Mesenchymal stem cell (in vitro differentiated cells and primary cell): ENCODE measurements at regions not wholly inside any gene's neighbourhood (a gene's known extent, or its start where the extent isn't known, plus 50 kb on each side); places are given as distances from the start of the nearest gene placed in this dataset.

Source experiments
- DNase-seq: peaks from one replicate; pipeline ENCODE4 v3.0.0-alpha.2; 2013
- H2AFZ ChIP-seq: one replicate; pipeline ENCODE4 v1.6.1; 2013; ENCODE audit warnings: low read depth, mild to moderate bottlenecking, control low read depth, inconsistent platforms, low read length, moderate library complexity
- H2AK5ac ChIP-seq: 2 replicates; pipeline ENCODE4 v1.6.1; 2013; ENCODE audit warnings: low read length, moderate library complexity, mild to moderate bottlenecking, inconsistent platforms; ENCODE audit not compliant: severe bottlenecking
- H2BK120ac ChIP-seq: one replicate; pipeline ENCODE4 v1.6.1; 2013; ENCODE audit warnings: low read depth, mild to moderate bottlenecking, inconsistent platforms, low read length, moderate library complexity
- H2BK12ac ChIP-seq, 2 experiments: one replicate each; pipeline ENCODE4 v1.6.1; 2013; ENCODE audit warnings: inconsistent platforms in 2 of 2, low read length in 2 of 2, mild to moderate bottlenecking in 2 of 2, moderate library complexity in 2 of 2, control low read depth in 1 of 2
- H2BK15ac ChIP-seq: one replicate; pipeline ENCODE4 v1.6.1; 2013; ENCODE audit warnings: mild to moderate bottlenecking, low read depth, inconsistent platforms; ENCODE audit not compliant: poor library complexity, severe bottlenecking
- H2BK5ac ChIP-seq: 2 replicates; pipeline ENCODE4 v1.6.1; 2013; ENCODE audit warnings: low read depth, mild to moderate bottlenecking, low read length, control low read depth, inconsistent platforms; ENCODE audit not compliant: poor library complexity, severe bottlenecking
- H3K14ac ChIP-seq, 2 experiments: one replicate each; pipeline ENCODE4 v1.6.1; 2013; ENCODE audit warnings: inconsistent platforms in 2 of 2, low read length in 2 of 2, control low read depth in 1 of 2, mild to moderate bottlenecking in 1 of 2, moderate library complexity in 1 of 2
- H3K18ac ChIP-seq, 2 experiments: one replicate each; pipeline ENCODE4 v1.6.1; 2013; ENCODE audit warnings: inconsistent platforms in 2 of 2, low read length in 2 of 2, control low read depth in 1 of 2, low read depth in 1 of 2, mild to moderate bottlenecking in 1 of 2
- H3K23ac ChIP-seq, 2 experiments: one replicate each; pipeline ENCODE4 v1.6.1; 2013; ENCODE audit warnings: inconsistent platforms in 2 of 2, low read length in 2 of 2, mild to moderate bottlenecking in 2 of 2, moderate library complexity in 2 of 2, control low read depth in 1 of 2
- H3K27ac ChIP-seq: 2 replicates; pipeline ENCODE4 v1.5.1; 2013; ENCODE audit warnings: mild to moderate bottlenecking, moderate library complexity, low read length, control low read depth, inconsistent platforms; ENCODE audit not compliant: poor library complexity, severe bottlenecking
- H3K27me3 ChIP-seq, 2 experiments: 2 replicates each; pipeline versions ENCODE4 v1.6.1 to v1.7.0; 2013; ENCODE audit warnings: low read length in 2 of 2, mild to moderate bottlenecking in 2 of 2, moderate library complexity in 2 of 2, control low read depth in 1 of 2, inconsistent platforms in 1 of 2; ENCODE audit not compliant: control insufficient read depth in 1 of 2, insufficient read depth in 1 of 2
- H3K36me3 ChIP-seq, 2 experiments: 2 replicates each; pipeline versions ENCODE4 v1.6.1 to v1.7.0; 2013; ENCODE audit warnings: low read length in 2 of 2, control low read depth in 1 of 2, inconsistent platforms in 1 of 2, low read depth in 1 of 2, mild to moderate bottlenecking in 1 of 2; ENCODE audit not compliant: insufficient read depth in 2 of 2, control insufficient read depth in 1 of 2
- H3K4ac ChIP-seq, 2 experiments: one replicate each; pipeline ENCODE4 v1.6.1; 2013; ENCODE audit warnings: inconsistent platforms in 2 of 2, low read length in 2 of 2, mild to moderate bottlenecking in 2 of 2, moderate library complexity in 2 of 2, control low read depth in 1 of 2, low read depth in 1 of 2
- H3K4me1 ChIP-seq: 2 replicates; pipeline ENCODE4 v1.6.1; 2013; ENCODE audit warnings: low read depth, low read length, control low read depth; ENCODE audit not compliant: control insufficient read depth, insufficient read depth
- H3K4me2 ChIP-seq: 2 replicates; pipeline ENCODE4 v1.6.1; 2013; ENCODE audit warnings: low read length, mild to moderate bottlenecking, inconsistent platforms; ENCODE audit not compliant: poor library complexity, severe bottlenecking
- H3K4me3 ChIP-seq, 2 experiments: 2 replicates each; pipeline versions ENCODE4 v1.5.1 to v1.7.0; 2013; ENCODE audit warnings: low read length in 2 of 2, mild to moderate bottlenecking in 2 of 2, control low read depth in 1 of 2, low read depth in 1 of 2; ENCODE audit not compliant: insufficient read depth in 1 of 2
- H3K79me1 ChIP-seq: replicated peaks from 2 replicates; pipeline ENCODE4 v1.6.1; 2013; ENCODE audit warnings: mild to moderate bottlenecking, control low read depth, low read length, inconsistent platforms; ENCODE audit not compliant: poor library complexity, severe bottlenecking
- H3K9ac ChIP-seq: 2 replicates; pipeline ENCODE4 v1.7.0; 2013; ENCODE audit warnings: mild to moderate bottlenecking, low read length, moderate library complexity
- H3K9me3 ChIP-seq: 2 replicates; pipeline ENCODE4 v1.7.0; 2013; ENCODE audit warnings: mild to moderate bottlenecking, low read length; ENCODE audit not compliant: control insufficient read depth
- H4K8ac ChIP-seq: one replicate; pipeline ENCODE4 v1.6.1; 2013; ENCODE audit warnings: inconsistent platforms, mild to moderate bottlenecking, low read length, moderate library complexity
- H4K91ac ChIP-seq: one replicate; pipeline ENCODE4 v1.6.1; 2013; ENCODE audit warnings: mild to moderate bottlenecking, low read length, inconsistent platforms
- WGBS: methylation state at CpG from one replicate; pipeline ENCODE4 v1.1.7; 2013; ENCODE audit warnings: mixed read lengths; 5-methylcytosine and 5-hydroxymethylcytosine counted together

DNA sequence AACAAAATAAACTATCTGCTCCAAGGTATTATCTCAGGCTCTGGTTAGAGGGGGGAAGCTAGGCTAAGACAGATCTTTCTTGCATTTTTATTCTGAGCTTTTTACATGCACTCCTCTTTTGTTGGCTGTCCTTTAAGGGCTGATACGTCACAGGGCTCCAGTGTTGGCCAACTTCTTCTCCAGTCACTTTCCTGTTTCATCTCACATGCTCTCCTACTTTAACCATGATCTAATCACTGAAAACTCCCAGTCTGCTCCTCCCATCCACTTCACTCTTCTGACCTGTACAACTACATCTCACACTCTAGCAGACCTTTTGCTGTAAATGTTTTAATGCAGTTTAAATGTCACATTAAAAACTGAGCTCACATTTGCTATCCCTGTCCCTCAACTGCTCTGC, 510.0 kb upstream of the KLF12 start:
- Histone ChIP-seq H2BK5ac (no peak overlapping the region), H3K9me3 (no peaks in the 10 kb centered on the region), H3K14ac (no peak overlapping the region), H4K91ac (no peak overlapping the region), H3K36me3 (no peaks in the 10 kb centered on the region), H3K4me2 (no peak overlapping the region), H3K4ac (no peak overlapping the region), H3K4me3 (no peak overlapping the region), H2BK15ac (no peak overlapping the region), H3K27me3 (no peaks in the 10 kb centered on the region), H2AK5ac (no peak overlapping the region), H3K9ac (no peak overlapping the region), H3K4me1 (no peaks in the 10 kb centered on the region), H2BK120ac (no peak overlapping the region), H4K8ac (no peak overlapping the region), H3K27ac (no peak overlapping the region), H3K79me1 (no peaks in the 10 kb centered on the region), H2BK12ac (no peak overlapping the region), H3K23ac (no peak overlapping the region), H3K18ac (no peak overlapping the region), H2AFZ (no peak overlapping the region)
- WGBS, result 50% methylated on average over 1 of the region's 1 CpG
- peak; percentile 58 for DNase-seq

DNA sequence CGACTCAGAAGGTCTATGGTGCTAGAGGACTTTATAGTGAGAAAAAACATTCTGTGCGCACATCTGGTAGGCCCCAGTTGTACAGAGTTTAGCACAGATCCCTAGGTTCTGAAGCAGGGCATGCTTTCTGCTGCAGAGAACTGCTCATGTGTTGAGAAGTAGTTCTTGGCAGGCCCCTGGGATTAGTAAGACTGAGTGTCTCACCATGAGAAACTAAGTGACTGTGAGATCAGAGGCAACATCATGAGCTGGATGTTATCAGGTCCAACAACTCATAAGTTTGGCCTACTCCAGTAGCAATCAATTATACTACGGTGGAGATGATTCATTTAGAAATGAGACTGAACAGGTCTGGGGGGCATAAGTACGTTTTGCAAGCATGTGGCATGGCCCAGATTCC, 507.4 kb upstream of the KLF12 start:
- Histone ChIP-seq H3K9me3 (no peaks in the 10 kb centered on the region), H3K4me3 (no peak overlapping the region), H4K8ac (no peak overlapping the region), H3K27ac (no peak overlapping the region), H3K14ac (no peak overlapping the region), H3K27me3 (no peaks in the 10 kb centered on the region), H3K4me2 (no peak overlapping the region), H2BK15ac (no peak overlapping the region), H2BK12ac (no peak overlapping the region), H2BK120ac (no peak overlapping the region), H3K23ac (no peak overlapping the region), H3K36me3 (no peaks in the 10 kb centered on the region), H3K9ac (no peak overlapping the region), H2BK5ac (no peak overlapping the region), H3K79me1 (no peaks in the 10 kb centered on the region), H2AFZ (no peak overlapping the region), H3K4me1 (no peaks in the 10 kb centered on the region), H3K18ac (no peak overlapping the region), H2AK5ac (no peak overlapping the region), H3K4ac (no peak overlapping the region), H4K91ac (no peak overlapping the region)
- 91% methylated on average over 4 of the region's 4 CpGs for WGBS
- no peak for DNase-seq

GRCh38 chr13:74633734-74634133, 499.5 kb upstream of the KLF12 start:
- Histone ChIP-seq H3K36me3 (no peaks in the 10 kb centered on the region), H2BK12ac (no peak overlapping the region), H3K4me1 (no peaks in the 10 kb centered on the region), H2AFZ (no peak overlapping the region), H3K79me1 (no peaks in the 10 kb centered on the region), H2BK5ac (no peak overlapping the region), H2BK120ac (no peak overlapping the region), H2AK5ac (no peak overlapping the region), H3K23ac (no peak overlapping the region), H3K4me3 (no peak overlapping the region), H3K9ac (no peak overlapping the region), H3K27ac (no peak overlapping the region), H3K27me3 (no peaks in the 10 kb centered on the region), H3K9me3 (no peaks in the 10 kb centered on the region), H3K4me2 (no peak overlapping the region), H3K18ac (no peak overlapping the region), H3K14ac (no peak overlapping the region), H4K91ac (no peak overlapping the region), H3K4ac (no peak overlapping the region), H2BK15ac (no peak overlapping the region), H4K8ac (no peak overlapping the region)
- WGBS, result no CpG with 5 or more reads among the region's 2 CpGs
- DNase-seq, result no peak

DNA sequence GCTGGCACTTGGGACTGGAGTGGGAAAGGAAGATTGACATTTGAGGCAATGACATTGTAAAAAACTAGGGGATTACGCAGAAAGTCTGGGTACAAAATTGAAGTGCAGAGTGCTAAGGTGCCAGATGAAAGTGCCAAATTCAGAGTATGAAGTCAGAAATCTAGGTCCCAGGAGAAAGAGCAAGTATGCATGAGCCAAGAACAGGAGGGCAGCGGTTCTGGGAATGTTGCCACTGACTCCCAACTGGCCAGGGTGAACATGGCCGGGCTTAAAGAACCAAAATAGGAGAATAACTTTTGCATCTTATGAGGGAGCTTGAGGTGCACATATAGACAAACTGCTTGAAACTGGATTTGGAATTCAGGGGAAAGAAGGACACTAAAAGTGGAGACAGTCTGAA, 495.8 kb upstream of the KLF12 start:
- Histone ChIP-seq H2BK120ac (no peak overlapping the region), H3K27me3 (no peaks in the 10 kb centered on the region), H2BK15ac (no peak overlapping the region), H2AK5ac (no peak overlapping the region), H3K4ac (no peak overlapping the region), H3K23ac (no peak overlapping the region), H3K4me3 (no peak overlapping the region), H2AFZ (no peak overlapping the region), H3K9ac (no peak overlapping the region), H2BK12ac (no peak overlapping the region), H3K9me3 (no peaks in the 10 kb centered on the region), H4K8ac (no peak overlapping the region), H3K4me1 (no peaks in the 10 kb centered on the region), H4K91ac (no peak overlapping the region), H3K36me3 (no peaks in the 10 kb centered on the region), H3K27ac (no peak overlapping the region), H3K18ac (no peak overlapping the region), H3K4me2 (no peak overlapping the region), H3K14ac (no peak overlapping the region), H3K79me1 (no peaks in the 10 kb centered on the region), H2BK5ac (no peak overlapping the region)
- WGBS, result 89% methylated on average over 3 of the region's 3 CpGs
- DNase-seq, result no peak
